Natural killer cell (primary cell): ENCODE measurements at regions not wholly inside any gene's neighbourhood (a gene's known extent, or its start where the extent isn't known, plus 50 kb on each side); places are given as distances from the start of the nearest gene placed in this dataset.

Source experiments
- ATAC-seq, 3 donors: fragments of 150-1000 bp in 2 of 3; fragments of 200-7000 bp in 1 of 3; cut with Tn5 transposase; 1 replicate in 1 of 3; 2 replicates in 2 of 3; pipeline ENCODE4 v1.10.0; 2021; ENCODE audit warnings: mild to moderate bottlenecking in 2 of 3, moderate library complexity in 2 of 3
- DNase-seq, 2 donors: peaks; one replicate each; pipeline versions ENCODE4 v3.0.0 to v3.0.0-alpha.2; 2013 to 2021; ENCODE audit warnings: mixed read lengths in 1 of 2
- H3K27ac ChIP-seq: one replicate; pipeline ENCODE4 v1.5.1; 2013; ENCODE audit warnings: mild to moderate bottlenecking, low read length
- H3K27me3 ChIP-seq: one replicate; pipeline ENCODE4 v1.6.1; 2013; ENCODE audit warnings: low read length; ENCODE audit not compliant: control insufficient read depth, insufficient read depth
- H3K36me3 ChIP-seq: one replicate; pipeline ENCODE4 v1.6.1; 2013; ENCODE audit warnings: low read length; ENCODE audit not compliant: control insufficient read depth, insufficient read depth
- H3K4me1 ChIP-seq: one replicate; pipeline ENCODE4 v1.6.1; 2013; ENCODE audit warnings: low read length; ENCODE audit not compliant: control insufficient read depth, insufficient read depth
- H3K4me3 ChIP-seq: one replicate; pipeline ENCODE4 v1.5.1; 2013; ENCODE audit warnings: low read length
- H3K9me3 ChIP-seq: one replicate; pipeline ENCODE4 v1.6.1; 2013; ENCODE audit warnings: low read length; ENCODE audit not compliant: control insufficient read depth, insufficient read depth
- H3K27ac Mint-ChIP-seq, 2 donors: one replicate each; pipeline ENCODE4 v1.8.0; 2022; ENCODE audit warnings: mild to moderate bottlenecking in 2 of 2, mixed read lengths in 2 of 2, moderate library complexity in 1 of 2
- H3K27me3 Mint-ChIP-seq, 2 donors: one replicate each; pipeline ENCODE4 v1.8.0; 2022; ENCODE audit warnings: low read depth in 2 of 2, mixed read lengths in 2 of 2
- H3K36me3 Mint-ChIP-seq: one replicate; pipeline ENCODE4 v1.8.0; 2022; ENCODE audit warnings: mixed read lengths
- H3K4me1 Mint-ChIP-seq, 2 donors: one replicate each; pipeline ENCODE4 v1.8.0; 2022; ENCODE audit warnings: mixed read lengths in 2 of 2
- H3K4me3 Mint-ChIP-seq: one replicate; pipeline ENCODE4 v1.8.0; 2022; ENCODE audit warnings: mild to moderate bottlenecking, moderate library complexity, mixed read lengths
- H3K9me3 Mint-ChIP-seq, 2 donors: one replicate each; pipeline ENCODE4 v1.8.0; 2022; ENCODE audit warnings: mixed read lengths in 2 of 2
- WGBS: methylation state at CpG from one replicate; pipeline ENCODE4 v1.1.7; 2013; ENCODE audit warnings: missing lambda C conversion rate; ENCODE audit not compliant: insufficient coverage; 5-methylcytosine and 5-hydroxymethylcytosine counted together
- intact Hi-C: fragments of 100-400 bp; cut with micrococcal nuclease; formaldehyde crosslinking; loops from one replicate; pipeline ENCODE4 v1.14.2; 2022
- TF ChIP-seq, protein P1 (sequence below): fragments of 200-600 bp; IDR thresholded peaks from one replicate; pipeline ENCODE4 v1.8.0; 2022; ENCODE audit warnings: antibody characterized with exemption

GRCh38 chr1:239744851-239745250 lies 346.8 kb upstream of the FMN2 start:
- intact Hi-C loops, result no loop called here
- 72% methylated on average over 2 of the region's 3 CpGs for WGBS
- H3K27me3 Mint-ChIP-seq, result peaks cover 0 to 3% of the 10 kb centered on the region in 2 donors
- TF ChIP-seq, protein P1, sequence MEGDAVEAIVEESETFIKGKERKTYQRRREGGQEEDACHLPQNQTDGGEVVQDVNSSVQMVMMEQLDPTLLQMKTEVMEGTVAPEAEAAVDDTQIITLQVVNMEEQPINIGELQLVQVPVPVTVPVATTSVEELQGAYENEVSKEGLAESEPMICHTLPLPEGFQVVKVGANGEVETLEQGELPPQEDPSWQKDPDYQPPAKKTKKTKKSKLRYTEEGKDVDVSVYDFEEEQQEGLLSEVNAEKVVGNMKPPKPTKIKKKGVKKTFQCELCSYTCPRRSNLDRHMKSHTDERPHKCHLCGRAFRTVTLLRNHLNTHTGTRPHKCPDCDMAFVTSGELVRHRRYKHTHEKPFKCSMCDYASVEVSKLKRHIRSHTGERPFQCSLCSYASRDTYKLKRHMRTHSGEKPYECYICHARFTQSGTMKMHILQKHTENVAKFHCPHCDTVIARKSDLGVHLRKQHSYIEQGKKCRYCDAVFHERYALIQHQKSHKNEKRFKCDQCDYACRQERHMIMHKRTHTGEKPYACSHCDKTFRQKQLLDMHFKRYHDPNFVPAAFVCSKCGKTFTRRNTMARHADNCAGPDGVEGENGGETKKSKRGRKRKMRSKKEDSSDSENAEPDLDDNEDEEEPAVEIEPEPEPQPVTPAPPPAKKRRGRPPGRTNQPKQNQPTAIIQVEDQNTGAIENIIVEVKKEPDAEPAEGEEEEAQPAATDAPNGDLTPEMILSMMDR, result no peak
- H3K4me1 Mint-ChIP-seq, result peaks cover 9 to 18% of the 10 kb centered on the region in 2 donors
- ATAC-seq (no peak), DNase-seq (no peak)
- H3K36me3 Mint-ChIP-seq, result no peaks in the 10 kb centered on the region
- Histone ChIP-seq H3K27me3 (no peaks in the 10 kb centered on the region), H3K27ac (no peak overlapping the region), H3K4me1 (no peaks in the 10 kb centered on the region), H3K9me3 (no peaks in the 10 kb centered on the region), H3K36me3 (no peaks in the 10 kb centered on the region), H3K4me3 (no peak overlapping the region)
- H3K4me3 Mint-ChIP-seq, result no peak overlapping the region
- no peak overlapping the region for H3K27ac Mint-ChIP-seq
- peaks cover 0 to 4% of the 10 kb centered on the region in 2 donors for H3K9me3 Mint-ChIP-seq

DNA sequence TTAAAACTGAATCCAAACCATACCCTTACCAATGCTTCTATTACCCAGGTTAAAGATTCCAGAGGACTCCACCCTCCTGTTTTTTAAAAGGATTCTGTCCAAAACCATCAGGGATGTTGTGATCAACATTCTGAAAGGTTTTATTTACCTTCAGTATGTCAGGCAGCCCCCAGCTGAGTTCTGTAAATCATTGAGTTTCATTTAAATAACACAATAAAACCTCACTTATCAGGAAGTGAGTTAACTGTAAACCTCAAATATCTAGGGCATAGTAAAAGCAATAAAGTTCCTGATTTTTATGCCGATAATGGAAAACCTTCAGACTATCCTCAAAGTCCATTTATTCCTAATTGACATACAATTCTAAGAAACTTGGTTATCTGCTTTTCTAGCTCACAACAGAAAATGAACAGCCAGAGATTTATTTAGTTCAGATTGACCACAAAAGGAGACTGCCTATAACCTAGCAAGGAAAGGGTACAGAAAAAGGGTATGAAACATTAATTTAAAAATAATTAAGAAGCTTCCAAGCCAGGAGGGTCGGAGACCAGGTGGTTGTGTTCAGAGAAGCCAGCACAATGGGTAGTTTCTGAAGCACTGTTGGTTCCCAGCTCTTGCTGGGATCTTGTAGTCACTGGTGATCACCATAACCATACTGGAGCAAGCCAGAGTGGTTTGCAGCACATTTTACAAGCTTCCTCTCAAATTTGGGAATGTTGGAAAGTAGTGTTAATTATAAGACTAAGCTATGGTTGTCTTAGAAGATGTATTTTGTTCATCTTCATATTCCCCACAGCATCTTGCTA lies 336.4 kb upstream of the FMN2 start:
- Histone ChIP-seq H3K27ac (no peak overlapping the region), H3K4me3 (no peak overlapping the region), H3K9me3 (no peaks in the 10 kb centered on the region), H3K4me1 (no peaks in the 10 kb centered on the region), H3K27me3 (no peaks in the 10 kb centered on the region), H3K36me3 (no peaks in the 10 kb centered on the region)
- no peak overlapping the region for H3K27ac Mint-ChIP-seq
- H3K36me3 Mint-ChIP-seq, result no peaks in the 10 kb centered on the region
- no peak overlapping the region for H3K4me3 Mint-ChIP-seq
- no peaks in the 10 kb centered on the region for H3K9me3 Mint-ChIP-seq
- H3K4me1 Mint-ChIP-seq, result peaks cover 5% of the 10 kb centered on the region in 2 donors
- no peak for ATAC-seq
- TF ChIP-seq, protein P1, result no peak
- intact Hi-C loops, result no loop called here
- no peak for DNase-seq
- no peaks in the 10 kb centered on the region for H3K27me3 Mint-ChIP-seq
- 59% methylated on average over 2 of the region's 2 CpGs for WGBS

- Histone ChIP-seq H3K4me3 (no peak overlapping the region), H3K36me3 (no peaks in the 10 kb centered on the region), H3K27me3 (no peaks in the 10 kb centered on the region), H3K27ac (no peak overlapping the region), H3K9me3 (no peaks in the 10 kb centered on the region), H3K4me1 (no peaks in the 10 kb centered on the region)
- H3K4me1 Mint-ChIP-seq, result peaks cover 5% of the 10 kb centered on the region in 2 donors
- no peak overlapping the region for H3K4me3 Mint-ChIP-seq
- ATAC-seq, result no peak
- peaks cover 0 to 2% of the 10 kb centered on the region in 2 donors for H3K27me3 Mint-ChIP-seq
- TF ChIP-seq, protein P1, result no peak
- whole genome bisulfite sequencing, result 74% methylated on average over 2 of the region's 2 CpGs
- no peaks in the 10 kb centered on the region for H3K9me3 Mint-ChIP-seq
- intact Hi-C loops, result no loop called here
- H3K36me3 Mint-ChIP-seq, result no peaks in the 10 kb centered on the region
- no peak overlapping the region for H3K27ac Mint-ChIP-seq
- DNase-seq, result no peak
Measured at GRCh38 chr1:239757716-239758115, 334.0 kb upstream of the FMN2 start.

- DNase-seq (no peak), ATAC-seq (no peak)
- H3K4me3 Mint-ChIP-seq, result no peak overlapping the region
- H3K36me3 ChIP-seq, result no peaks in the 10 kb centered on the region
- no peaks in the 10 kb centered on the region for H3K9me3 ChIP-seq
- no peaks in the 10 kb centered on the region for H3K27me3 ChIP-seq
- intact Hi-C loops, result no loop called here
- 97% methylated on average over 3 of the region's 3 CpGs for WGBS
- no peak overlapping the region for H3K27ac ChIP-seq
- no peak overlapping the region for H3K27ac Mint-ChIP-seq
- H3K27me3 Mint-ChIP-seq, result peaks cover 0 to 2% of the 10 kb centered on the region in 2 donors
- H3K9me3 Mint-ChIP-seq, result no peaks in the 10 kb centered on the region
- no peaks in the 10 kb centered on the region for H3K36me3 Mint-ChIP-seq
- TF ChIP-seq, protein P1, result no peak
- H3K4me3 ChIP-seq, result no peak overlapping the region
- no peaks in the 10 kb centered on the region for H3K4me1 ChIP-seq
- H3K4me1 Mint-ChIP-seq, result peaks cover 5% of the 10 kb centered on the region in 2 donors
Measured at GRCh38 chr1:239758756-239759155, 332.9 kb upstream of the FMN2 start.
